HL-60 (cell line): ENCODE measurements at regions not wholly inside any gene's neighbourhood (a gene's known extent, or its start where the extent isn't known, plus 50 kb on each side); places are given as distances from the start of the nearest gene placed in this dataset.

Experiments used
- CTCF ChIP-seq: IDR thresholded peaks from one replicate; pipeline ENCODE4 v1.5.1; 2011; ENCODE audit warnings: low read length, control low read depth, inconsistent platforms; ENCODE audit not compliant: insufficient read depth
- GABPA ChIP-seq: IDR thresholded peaks from 2 replicates; pipeline ENCODE4 v1.6.1; 2012; ENCODE audit warnings: low read depth
- POLR2AphosphoS5 ChIP-seq: IDR thresholded peaks from 2 replicates; pipeline ENCODE4 v1.6.1; 2012; ENCODE audit warnings: low read depth
- REST ChIP-seq: IDR thresholded peaks from 2 replicates; pipeline ENCODE4 v1.6.1; 2012; ENCODE audit warnings: low read depth; ENCODE audit not compliant: insufficient replicate concordance

- TF ChIP-seq CTCF (no peak), POLR2AphosphoS5 (no peak), GABPA (no peak), REST (no peak)
Measured at GRCh38 chr2:23132823-23133595, 252.0 kb upstream of the KLHL29 start.
